GM19372 (cell line): ENCODE measurements at regions not wholly inside any gene's neighbourhood (a gene's known extent, or its start where the extent isn't known, plus 50 kb on each side); places are given as distances from the start of the nearest gene placed in this dataset.

Source experiments
- ATAC-seq: cut with Tn5 transposase; IDR thresholded peaks from one replicate; pipeline ENCODE4 v1.9.1; 2021; ENCODE audit warnings: mild to moderate bottlenecking, low read depth, moderate library complexity; ENCODE audit not compliant: unreplicated experiment

DNA sequence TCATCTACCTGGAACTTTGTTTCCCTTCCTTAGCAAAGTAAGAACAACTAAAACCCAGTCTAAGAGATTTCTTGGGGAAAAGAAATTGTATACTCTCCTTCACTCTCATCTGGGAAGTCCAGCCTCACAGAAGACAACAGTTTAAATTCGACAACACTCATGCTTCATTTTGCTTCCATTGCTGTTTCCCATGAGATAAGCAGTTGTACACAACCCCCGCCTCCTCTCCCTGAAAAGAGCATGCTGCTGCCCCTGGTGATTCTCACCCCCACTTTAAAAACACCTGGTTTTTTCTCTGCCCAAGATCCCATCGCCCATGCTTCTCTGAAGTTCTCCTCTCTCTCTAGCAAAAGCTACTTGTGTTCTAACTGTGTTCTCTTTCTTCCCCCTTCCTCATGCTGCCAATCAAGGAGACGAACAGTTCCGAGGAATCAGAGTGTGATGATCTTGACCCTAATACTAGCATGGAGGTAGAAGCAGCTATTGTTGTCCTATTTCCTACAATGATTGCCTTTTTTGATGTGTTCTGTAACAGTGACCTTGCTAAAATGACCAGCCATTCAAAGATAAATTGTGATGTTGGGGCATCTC is 51.1 kb upstream of the UMPS start:
- no peak for ATAC-seq
